Fibroblast of lung (primary cell): ENCODE measurements at regions not wholly inside any gene's neighbourhood (a gene's known extent, or its start where the extent isn't known, plus 50 kb on each side); places are given as distances from the start of the nearest gene placed in this dataset.

ENCODE experiments used
- EZH2 ChIP-seq: IDR thresholded peaks from 2 replicates; pipeline ENCODE4 v1.5.1; 2012; ENCODE audit warnings: low read length, control low read depth, mild to moderate bottlenecking; ENCODE audit errors: missing control alignments
- TF ChIP-seq, protein P1 (sequence below), 2 donors: IDR thresholded peaks in 1 of 2; conservative IDR thresholded peaks in 1 of 2; 1 replicate in 1 of 2; 2 replicates in 1 of 2; pipeline ENCODE4 v1.5.1; 2011 to 2012; ENCODE audit warnings: low read length in 2 of 2, control low read depth in 1 of 2, inconsistent platforms in 1 of 2, low read depth in 1 of 2, mild to moderate bottlenecking in 1 of 2

DNA sequence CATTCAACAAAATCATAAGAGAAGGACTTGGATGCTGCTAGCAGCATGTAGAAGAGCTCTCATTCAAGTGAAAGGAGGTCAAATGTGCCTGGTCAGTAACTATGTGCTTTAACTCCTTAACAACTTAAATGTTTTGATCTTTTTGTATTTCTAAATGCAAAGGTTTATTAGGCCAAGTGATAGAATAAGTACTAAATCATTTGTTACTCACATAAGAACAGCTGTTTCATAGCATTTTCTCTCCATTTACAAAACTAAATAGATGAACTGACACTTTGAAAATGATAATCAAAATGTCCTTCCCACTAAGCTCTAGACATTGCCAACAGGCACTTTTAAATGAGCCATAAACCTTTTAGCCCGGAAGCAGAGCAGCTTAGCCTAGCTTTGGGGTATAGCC lies 254.3 kb upstream of the PRMT6 start:
- TF ChIP-seq, protein P1, sequence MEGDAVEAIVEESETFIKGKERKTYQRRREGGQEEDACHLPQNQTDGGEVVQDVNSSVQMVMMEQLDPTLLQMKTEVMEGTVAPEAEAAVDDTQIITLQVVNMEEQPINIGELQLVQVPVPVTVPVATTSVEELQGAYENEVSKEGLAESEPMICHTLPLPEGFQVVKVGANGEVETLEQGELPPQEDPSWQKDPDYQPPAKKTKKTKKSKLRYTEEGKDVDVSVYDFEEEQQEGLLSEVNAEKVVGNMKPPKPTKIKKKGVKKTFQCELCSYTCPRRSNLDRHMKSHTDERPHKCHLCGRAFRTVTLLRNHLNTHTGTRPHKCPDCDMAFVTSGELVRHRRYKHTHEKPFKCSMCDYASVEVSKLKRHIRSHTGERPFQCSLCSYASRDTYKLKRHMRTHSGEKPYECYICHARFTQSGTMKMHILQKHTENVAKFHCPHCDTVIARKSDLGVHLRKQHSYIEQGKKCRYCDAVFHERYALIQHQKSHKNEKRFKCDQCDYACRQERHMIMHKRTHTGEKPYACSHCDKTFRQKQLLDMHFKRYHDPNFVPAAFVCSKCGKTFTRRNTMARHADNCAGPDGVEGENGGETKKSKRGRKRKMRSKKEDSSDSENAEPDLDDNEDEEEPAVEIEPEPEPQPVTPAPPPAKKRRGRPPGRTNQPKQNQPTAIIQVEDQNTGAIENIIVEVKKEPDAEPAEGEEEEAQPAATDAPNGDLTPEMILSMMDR (conservative IDR thresholded peaks at IDR 0.05 in 1 of 2, IDR thresholded peaks at IDR 0.05 in 1 of 2; ENCODE audit: low read depth in 1 of 2, low read length in 2 of 2), result no peak
- TF ChIP-seq EZH2, result no peak
